ENCODE measurements at regions not wholly inside any gene's neighbourhood (a gene's known extent, or its start where the extent isn't known, plus 50 kb on each side); places are given as distances from the start of the nearest gene placed in this dataset.
"Not testable (repeated sequence)": the region's sequence is repeated elsewhere in the genome, so short reads cannot be mapped to it uniquely, and the experiment has no call there.

DNA sequence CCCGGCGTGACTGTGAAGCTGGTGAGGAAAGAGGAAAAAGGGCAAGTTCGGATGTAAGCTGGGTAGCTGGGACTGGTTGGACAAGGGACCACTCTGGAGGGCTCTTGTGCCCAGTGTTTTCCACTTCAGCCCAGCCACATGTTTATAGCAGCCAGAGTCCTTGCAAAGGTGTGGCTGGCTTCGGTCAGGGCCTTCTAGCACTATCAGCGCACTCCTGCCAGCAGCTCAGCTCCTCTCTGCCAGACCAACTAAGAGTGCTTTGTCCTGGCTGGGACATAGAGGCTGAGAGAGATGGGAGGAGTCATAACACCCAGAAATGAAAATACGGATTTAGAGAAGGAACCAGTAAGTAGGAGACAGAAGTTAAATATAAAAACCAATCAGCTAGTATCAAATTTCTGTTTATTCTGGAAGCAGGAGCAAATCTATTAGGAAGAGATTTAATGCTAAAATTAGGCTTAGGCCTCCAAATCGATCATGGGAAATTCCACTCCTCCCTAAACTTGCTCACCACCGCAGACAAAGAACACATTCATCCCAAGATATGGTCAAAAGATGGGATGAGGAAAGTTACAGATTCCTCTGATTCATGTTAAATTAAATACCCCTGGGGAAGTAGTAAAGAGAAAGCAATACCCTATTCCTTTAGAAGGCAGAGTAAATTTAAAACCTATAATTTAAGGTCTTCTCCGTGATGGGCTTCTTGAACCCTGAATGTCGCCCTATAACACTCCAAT, 135.0 kb downstream of the RALA start:
- no peaks in the 10 kb centered on the region for H3K36me3 Mint-ChIP-seq
- DNase-seq (ENCODE audit: low spot score): no peak
- no peak for ATAC-seq
- H3K9me3 Mint-ChIP-seq: no peaks in the 10 kb centered on the region
- no peaks in the 10 kb centered on the region for H3K27me3 Mint-ChIP-seq
- H3K4me1 Mint-ChIP-seq (ENCODE audit: low read depth in 2 of 2): peaks cover 13 to 16% of the 10 kb centered on the region in 2 donors
- no peak overlapping the region for H3K27ac Mint-ChIP-seq
- no peak overlapping the region for H3K4me3 Mint-ChIP-seq

DNA sequence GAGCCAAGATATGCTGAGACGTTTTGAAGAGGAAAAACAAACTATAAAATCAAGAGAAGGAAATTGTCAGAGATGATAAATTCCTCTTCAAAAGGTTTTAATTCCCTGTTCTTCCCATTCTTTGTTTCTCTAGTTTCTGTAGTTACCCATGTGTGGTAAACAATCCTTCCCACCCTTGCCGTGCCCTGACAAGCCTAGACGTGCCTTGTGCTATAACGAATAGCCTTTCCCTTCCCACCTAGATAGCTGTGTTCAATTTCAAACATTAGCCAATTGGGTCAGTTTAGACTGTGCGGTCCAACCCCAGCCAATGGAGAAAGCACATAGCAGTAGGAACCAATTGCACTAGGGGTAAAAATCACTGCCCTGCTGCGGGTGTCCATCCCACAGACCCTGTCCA, 138.1 kb downstream of the RALA start:
- no peaks in the 10 kb centered on the region for H3K9me3 Mint-ChIP-seq
- H3K27me3 Mint-ChIP-seq: no peaks in the 10 kb centered on the region
- H3K27ac Mint-ChIP-seq: no peak overlapping the region
- no peak overlapping the region for H3K4me3 Mint-ChIP-seq
- peaks cover 4 to 14% of the 10 kb centered on the region in 2 donors for H3K4me1 Mint-ChIP-seq (ENCODE audit: low read depth in 2 of 2)
- DNase-seq (ENCODE audit: low spot score) (no peak), ATAC-seq (no peak)
- no peaks in the 10 kb centered on the region for H3K36me3 Mint-ChIP-seq

DNA sequence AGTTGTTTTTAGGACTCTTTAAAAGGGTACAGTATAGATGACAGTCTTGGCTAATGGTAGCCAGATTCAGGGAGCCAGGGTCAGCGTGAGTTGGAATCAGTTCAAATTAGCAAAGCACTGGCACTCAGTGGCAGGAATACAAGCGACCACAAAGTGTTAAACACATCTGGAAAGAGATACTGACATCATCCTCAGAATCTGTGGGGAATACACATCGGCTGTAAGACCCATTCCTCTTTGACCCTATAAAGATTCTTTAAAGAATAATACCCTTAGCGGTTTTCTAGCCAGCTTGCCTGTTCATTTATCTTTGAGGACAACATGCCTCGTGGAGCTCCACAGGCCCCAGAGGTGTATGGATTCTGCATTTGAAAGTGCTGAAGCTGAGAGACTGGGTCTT, 139.1 kb downstream of the RALA start:
- not testable (repeated sequence) for H3K27me3 Mint-ChIP-seq; H3K4me3 Mint-ChIP-seq; ATAC-seq; H3K9me3 Mint-ChIP-seq; H3K27ac Mint-ChIP-seq; H3K36me3 Mint-ChIP-seq; DNase-seq (ENCODE audit: low spot score)
- peaks cover 4 to 14% of the 10 kb centered on the region in 2 donors for H3K4me1 Mint-ChIP-seq (ENCODE audit: low read depth in 2 of 2)

DNA sequence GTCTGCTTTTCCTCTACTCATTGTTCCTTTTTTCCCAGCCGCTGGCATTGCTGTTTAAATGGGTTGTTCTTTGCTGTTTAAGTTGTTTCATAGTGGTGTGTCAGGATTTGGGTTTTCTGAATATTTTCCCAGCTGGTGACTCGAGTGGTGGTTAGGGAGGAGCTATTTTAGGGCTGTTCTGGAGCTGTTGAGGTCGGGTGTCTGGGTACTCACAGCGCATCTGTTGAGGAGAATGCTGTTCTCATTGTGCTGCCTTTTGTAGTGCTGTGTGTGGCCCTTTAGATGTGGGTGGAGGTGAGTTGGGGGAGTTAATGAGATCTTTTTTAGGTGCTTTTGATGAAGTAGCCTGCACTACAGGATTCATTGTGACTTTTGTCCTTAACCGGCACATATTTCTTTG, 139.5 kb downstream of the RALA start:
- H3K9me3 Mint-ChIP-seq; H3K27ac Mint-ChIP-seq; DNase-seq (ENCODE audit: low spot score); ATAC-seq; H3K27me3 Mint-ChIP-seq; H3K4me3 Mint-ChIP-seq; H3K36me3 Mint-ChIP-seq: not testable (repeated sequence)
- H3K4me1 Mint-ChIP-seq (ENCODE audit: low read depth in 2 of 2): peaks cover 4 to 14% of the 10 kb centered on the region in 2 donors

DNA sequence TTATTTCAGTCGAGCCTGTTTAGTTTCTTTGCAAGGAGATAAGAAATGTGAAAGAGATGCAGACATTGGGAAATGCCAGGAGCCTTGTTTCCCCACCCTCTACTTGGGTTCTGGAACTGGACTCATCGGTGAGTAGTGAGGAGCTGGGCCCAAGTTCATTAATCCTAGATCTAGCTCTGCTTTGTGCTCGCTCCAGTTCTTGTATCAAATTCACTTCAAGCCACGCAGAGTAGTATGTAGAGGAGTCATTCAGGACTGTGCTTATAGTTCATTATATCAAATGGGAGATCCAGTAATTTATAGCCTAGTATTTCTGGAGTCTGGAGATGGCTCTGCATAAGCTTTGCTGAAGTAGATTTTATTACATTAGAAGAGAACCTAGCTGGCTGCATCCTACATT, 142.5 kb downstream of the RALA start:
- H3K4me3 Mint-ChIP-seq: not testable (repeated sequence)

GRCh38 chr7:39768439-39768838, 145.1 kb downstream of the RALA start:
- not testable (repeated sequence) for H3K36me3 Mint-ChIP-seq; H3K4me1 Mint-ChIP-seq (ENCODE audit: low read depth in 2 of 2); H3K27ac Mint-ChIP-seq; H3K27me3 Mint-ChIP-seq; ATAC-seq; H3K9me3 Mint-ChIP-seq; DNase-seq (ENCODE audit: low spot score); H3K4me3 Mint-ChIP-seq

More for the DNA sequence above, 142.5 kb downstream of the RALA start:
- not testable (repeated sequence) for H3K36me3 Mint-ChIP-seq; DNase-seq (ENCODE audit: low spot score); H3K27me3 Mint-ChIP-seq; ATAC-seq; H3K27ac Mint-ChIP-seq; H3K9me3 Mint-ChIP-seq
- H3K4me1 Mint-ChIP-seq (ENCODE audit: low read depth in 2 of 2): peaks cover 4 to 14% of the 10 kb centered on the region in 2 donors

DNA sequence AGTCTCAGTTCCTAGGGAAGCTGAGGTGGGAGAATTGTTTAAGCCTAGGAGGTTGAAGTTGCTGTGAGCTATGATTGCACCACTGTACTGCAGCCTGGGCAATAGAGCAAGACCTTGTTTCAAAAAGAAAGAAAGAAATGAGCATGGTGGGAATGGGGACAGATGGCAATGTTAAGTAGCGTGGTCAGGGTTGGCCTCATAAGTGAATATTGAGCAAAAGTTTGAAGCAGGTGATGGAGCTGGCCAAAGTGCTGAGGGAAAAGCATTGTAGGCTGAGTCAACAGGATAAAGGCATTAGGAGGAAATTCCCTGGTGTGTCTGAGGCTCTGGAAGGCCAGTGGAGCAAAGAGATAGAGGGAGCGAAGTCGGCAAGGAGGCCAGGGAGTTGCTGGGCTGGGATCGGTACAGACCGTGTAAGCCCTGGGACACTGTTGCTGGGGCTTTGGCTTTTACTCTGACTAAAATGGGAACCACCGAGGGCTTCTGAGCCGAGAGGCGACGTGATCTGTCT, 151.0 kb downstream of the RALA start:
- H3K27ac Mint-ChIP-seq; H3K36me3 Mint-ChIP-seq; H3K4me1 Mint-ChIP-seq (ENCODE audit: low read depth in 2 of 2); ATAC-seq; H3K9me3 Mint-ChIP-seq; DNase-seq (ENCODE audit: low spot score); H3K27me3 Mint-ChIP-seq; H3K4me3 Mint-ChIP-seq: not testable (repeated sequence)

GRCh38 chr7:39781557-39781956, 158.2 kb downstream of the RALA start:
- not testable (repeated sequence) for H3K9me3 Mint-ChIP-seq

GRCh38 chr7:39786440-39786839, 163.1 kb downstream of the RALA start:
- H3K4me1 Mint-ChIP-seq (ENCODE audit: low read depth in 2 of 2); H3K36me3 Mint-ChIP-seq; H3K9me3 Mint-ChIP-seq; H3K27ac Mint-ChIP-seq; H3K27me3 Mint-ChIP-seq; H3K4me3 Mint-ChIP-seq; DNase-seq (ENCODE audit: low spot score); ATAC-seq: not testable (repeated sequence)

More at GRCh38 chr7:39781557-39781956, 158.2 kb downstream of the RALA start:
- not testable (repeated sequence) for H3K4me3 Mint-ChIP-seq; H3K27ac Mint-ChIP-seq; H3K36me3 Mint-ChIP-seq; DNase-seq (ENCODE audit: low spot score); H3K27me3 Mint-ChIP-seq; ATAC-seq; H3K4me1 Mint-ChIP-seq (ENCODE audit: low read depth in 2 of 2)

DNA sequence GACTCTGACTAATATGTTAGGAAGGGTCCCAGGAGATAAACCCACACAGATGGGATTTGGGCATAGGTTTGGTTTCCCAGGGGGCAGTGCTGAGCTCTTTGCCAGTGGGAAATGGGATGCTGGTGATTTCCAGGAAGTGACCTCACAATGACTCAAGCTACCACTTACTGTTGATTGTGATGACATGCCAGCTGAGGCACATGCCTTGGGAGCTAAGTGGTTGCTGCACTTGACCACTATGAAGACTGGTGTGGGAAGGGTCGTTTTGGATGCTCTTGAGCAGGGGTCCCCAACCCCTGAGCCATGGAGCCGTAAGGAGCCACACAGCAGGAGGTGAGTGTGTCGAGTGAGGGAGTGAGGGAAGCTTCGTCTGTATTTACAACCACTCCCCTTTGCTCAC, 159.0 kb upstream of the CDK13 start:
- ATAC-seq; H3K9me3 Mint-ChIP-seq; H3K4me1 Mint-ChIP-seq (ENCODE audit: low read depth in 2 of 2); DNase-seq (ENCODE audit: low spot score); H3K27me3 Mint-ChIP-seq; H3K36me3 Mint-ChIP-seq; H3K4me3 Mint-ChIP-seq; H3K27ac Mint-ChIP-seq: not testable (repeated sequence)

GRCh38 chr7:39791911-39792310, 158.1 kb upstream of the CDK13 start:
- not testable (repeated sequence) for DNase-seq (ENCODE audit: low spot score); H3K27me3 Mint-ChIP-seq; H3K4me3 Mint-ChIP-seq; H3K9me3 Mint-ChIP-seq; H3K27ac Mint-ChIP-seq; ATAC-seq; H3K4me1 Mint-ChIP-seq (ENCODE audit: low read depth in 2 of 2); H3K36me3 Mint-ChIP-seq

DNA sequence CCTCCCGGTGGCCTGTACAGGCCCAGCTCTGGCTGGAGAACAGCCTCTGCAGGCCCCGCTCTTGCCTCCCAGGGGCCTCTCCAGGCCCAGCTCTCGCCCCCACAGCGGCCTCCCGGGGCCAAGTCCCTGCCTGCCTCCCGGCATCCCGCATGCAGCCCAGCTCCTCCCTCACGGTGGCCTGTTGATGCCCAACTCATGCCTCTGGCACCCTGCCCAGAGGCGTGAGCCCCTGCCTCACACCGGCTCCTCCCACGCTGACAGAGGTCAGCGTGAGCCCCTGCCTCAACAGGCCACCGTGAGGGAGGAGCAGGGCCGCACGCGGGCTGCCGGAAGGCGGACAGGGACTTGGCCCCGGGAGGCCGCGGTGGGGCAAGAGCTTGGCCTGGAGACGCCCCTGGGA, 157.0 kb upstream of the CDK13 start:
- not testable (repeated sequence) for H3K27me3 Mint-ChIP-seq; ATAC-seq; H3K4me3 Mint-ChIP-seq; DNase-seq (ENCODE audit: low spot score); H3K9me3 Mint-ChIP-seq; H3K4me1 Mint-ChIP-seq (ENCODE audit: low read depth in 2 of 2); H3K36me3 Mint-ChIP-seq; H3K27ac Mint-ChIP-seq

DNA sequence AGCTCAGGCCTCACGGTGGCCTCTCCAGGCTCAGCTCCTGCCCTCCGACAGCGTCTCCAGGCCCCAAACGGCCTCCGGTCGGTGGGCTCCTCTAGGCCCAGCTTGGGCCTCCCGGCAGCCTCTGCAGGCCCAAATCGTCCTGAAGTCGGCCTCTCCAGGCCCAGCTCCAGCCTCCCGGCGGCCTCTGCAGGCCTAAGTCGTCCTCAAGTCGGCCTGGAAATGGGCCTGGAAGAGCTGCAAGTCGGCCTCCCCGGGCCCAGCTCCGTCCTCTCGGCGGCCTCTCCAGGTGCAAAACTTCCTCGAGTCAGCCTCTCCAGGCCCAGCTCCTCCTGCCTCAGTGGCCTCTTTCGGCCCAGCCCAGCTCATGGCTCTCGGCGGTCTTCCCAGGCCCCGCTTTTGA, 156.2 kb upstream of the CDK13 start:
- not testable (repeated sequence) for H3K36me3 Mint-ChIP-seq; H3K9me3 Mint-ChIP-seq; DNase-seq (ENCODE audit: low spot score); H3K4me3 Mint-ChIP-seq; H3K27me3 Mint-ChIP-seq; H3K27ac Mint-ChIP-seq; ATAC-seq; H3K4me1 Mint-ChIP-seq (ENCODE audit: low read depth in 2 of 2)

DNA sequence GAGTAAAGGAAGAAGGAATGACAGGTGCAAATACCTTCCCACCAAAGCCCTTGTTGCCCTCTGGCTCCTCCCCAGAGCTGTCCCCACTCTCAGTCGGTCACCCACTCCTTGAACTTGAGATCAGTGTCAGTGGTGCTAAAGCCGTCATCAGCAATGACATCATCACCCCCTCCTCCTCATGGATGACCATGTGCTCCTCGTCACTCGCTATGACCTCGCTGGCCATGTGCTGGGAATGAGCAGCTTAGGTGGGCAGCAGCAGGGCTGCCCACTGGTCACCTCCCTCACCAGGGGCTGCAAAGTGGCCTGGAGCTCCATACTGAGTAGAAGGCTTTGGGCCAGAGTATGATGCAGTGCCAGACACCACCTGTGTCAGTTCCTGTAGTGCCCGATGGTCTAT, 153.1 kb upstream of the CDK13 start:
- H3K36me3 Mint-ChIP-seq; H3K4me3 Mint-ChIP-seq; DNase-seq (ENCODE audit: low spot score); H3K4me1 Mint-ChIP-seq (ENCODE audit: low read depth in 2 of 2); H3K27ac Mint-ChIP-seq; ATAC-seq; H3K9me3 Mint-ChIP-seq; H3K27me3 Mint-ChIP-seq: not testable (repeated sequence)

DNA sequence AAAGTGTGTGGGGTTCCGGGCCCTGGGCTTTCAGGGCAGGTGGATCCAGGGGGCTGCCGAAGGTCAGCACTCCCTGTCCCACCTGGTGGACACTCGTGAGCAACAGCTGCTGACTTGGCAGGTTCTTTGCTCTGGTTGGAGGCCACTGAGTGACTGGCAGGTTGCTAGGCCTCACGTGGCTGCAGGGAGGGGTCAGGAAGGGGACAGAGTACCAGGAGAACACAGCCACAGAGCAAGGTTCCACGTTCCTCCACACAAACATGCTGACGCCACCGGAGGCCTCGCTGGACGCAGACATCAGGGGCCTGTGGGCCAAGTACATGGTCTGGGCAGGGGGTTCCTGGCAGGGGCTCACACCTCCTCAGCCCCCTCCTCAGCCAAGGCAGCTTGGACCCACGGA, 152.0 kb upstream of the CDK13 start:
- H3K27me3 Mint-ChIP-seq; H3K4me1 Mint-ChIP-seq (ENCODE audit: low read depth in 2 of 2); H3K27ac Mint-ChIP-seq; H3K9me3 Mint-ChIP-seq; DNase-seq (ENCODE audit: low spot score); H3K4me3 Mint-ChIP-seq; H3K36me3 Mint-ChIP-seq; ATAC-seq: not testable (repeated sequence)
